ENCODE measurements at regions not wholly inside any gene's neighbourhood (a gene's known extent, or its start where the extent isn't known, plus 50 kb on each side); places are given as distances from the start of the nearest gene placed in this dataset.

- Histone ChIP-seq H3K9me3 (ENCODE audit: control insufficient read depth in 4 of 4, insufficient read depth in 3 of 4, low read length in 3 of 4) (no peaks in the 10 kb centered on the region), H3K36me3 (ENCODE audit: control insufficient read depth in 4 of 4, insufficient read depth in 4 of 4, low read length in 4 of 4) (no peaks in the 10 kb centered on the region), H3K4me3 (no peak overlapping the region), H3K4me1 (ENCODE audit: control insufficient read depth in 5 of 5, insufficient read depth in 5 of 5, low read length in 5 of 5) (no peaks in the 10 kb centered on the region), H3K27ac (ENCODE audit: low read depth in 1 of 2, low read length in 1 of 2) (no peak overlapping the region), H3K9ac (ENCODE audit: insufficient read depth in 1 of 2, low read length in 2 of 2) (no peak overlapping the region), H3K27me3 (ENCODE audit: control insufficient read depth in 3 of 3, insufficient read depth in 3 of 3, low read length in 2 of 3) (no peaks in the 10 kb centered on the region)
- DNase-seq (no peak), ATAC-seq (ENCODE audit: insufficient read depth, low FRiP score) (no peak)
- TF ChIP-seq CTCF (IDR thresholded peaks at IDR 0.05; ENCODE audit: control extremely low read depth, extremely low read depth): no peak
Observed at GRCh38 chr4:66647476-66647875, 897.8 kb downstream of the CENPC start.

GRCh38 chr4:66640233-66640990 lies 904.9 kb downstream of the CENPC start:
- TF ChIP-seq CTCF (IDR thresholded peaks at IDR 0.05; ENCODE audit: control extremely low read depth, extremely low read depth): no peak
- Histone ChIP-seq H3K27me3 (ENCODE audit: control insufficient read depth in 3 of 3, insufficient read depth in 3 of 3, low read length in 2 of 3) (no peaks in the 10 kb centered on the region), H3K4me1 (ENCODE audit: control insufficient read depth in 5 of 5, insufficient read depth in 5 of 5, low read length in 5 of 5) (no peaks in the 10 kb centered on the region), H3K4me3 (no peak overlapping the region), H3K27ac (ENCODE audit: low read depth in 1 of 2, low read length in 1 of 2) (no peak overlapping the region), H3K9ac (ENCODE audit: insufficient read depth in 1 of 2, low read length in 2 of 2) (no peak overlapping the region), H3K36me3 (ENCODE audit: control insufficient read depth in 4 of 4, insufficient read depth in 4 of 4, low read length in 4 of 4) (no peaks in the 10 kb centered on the region), H3K9me3 (ENCODE audit: control insufficient read depth in 4 of 4, insufficient read depth in 3 of 4, low read length in 3 of 4) (no peaks in the 10 kb centered on the region)
- no peak for DNase-seq
- WGBS, 2 donors: 72 to 77% methylated on average over 5 of the region's 5 CpGs
- ATAC-seq (ENCODE audit: insufficient read depth, low FRiP score): no peak

- no peaks in the 10 kb centered on the region for H3K4me1 ChIP-seq (ENCODE audit: control insufficient read depth in 5 of 5, insufficient read depth in 5 of 5, low read length in 5 of 5)
- H3K9me3 ChIP-seq (ENCODE audit: control insufficient read depth in 4 of 4, insufficient read depth in 3 of 4, low read length in 3 of 4): no peaks in the 10 kb centered on the region
- no peak for TF ChIP-seq CTCF (IDR thresholded peaks at IDR 0.05; ENCODE audit: control extremely low read depth, extremely low read depth)
- H3K36me3 ChIP-seq (ENCODE audit: control insufficient read depth in 4 of 4, insufficient read depth in 4 of 4, low read length in 4 of 4): no peaks in the 10 kb centered on the region
- DNase-seq: peak in 2 of 3 donors; percentile 0 to 15
- no peaks in the 10 kb centered on the region for H3K27me3 ChIP-seq (ENCODE audit: control insufficient read depth in 3 of 3, insufficient read depth in 3 of 3, low read length in 2 of 3)
- no peak overlapping the region for H3K9ac ChIP-seq (ENCODE audit: insufficient read depth in 1 of 2, low read length in 2 of 2)
- no peak overlapping the region for H3K4me3 ChIP-seq
- no peak overlapping the region for H3K27ac ChIP-seq (ENCODE audit: low read depth in 1 of 2, low read length in 1 of 2)
- ATAC-seq (ENCODE audit: insufficient read depth, low FRiP score): no peak
Observed at GRCh38 chr4:66639361-66639760, 905.9 kb downstream of the CENPC start.

- no peak for ATAC-seq (ENCODE audit: insufficient read depth, low FRiP score)
- Histone ChIP-seq H3K36me3 (ENCODE audit: control insufficient read depth in 4 of 4, insufficient read depth in 4 of 4, low read length in 4 of 4) (no peaks in the 10 kb centered on the region), H3K9ac (ENCODE audit: insufficient read depth in 1 of 2, low read length in 2 of 2) (no peak overlapping the region), H3K4me1 (ENCODE audit: control insufficient read depth in 5 of 5, insufficient read depth in 5 of 5, low read length in 5 of 5) (no peaks in the 10 kb centered on the region), H3K4me3 (no peak overlapping the region), H3K27ac (ENCODE audit: low read depth in 1 of 2, low read length in 1 of 2) (no peak overlapping the region), H3K27me3 (ENCODE audit: control insufficient read depth in 3 of 3, insufficient read depth in 3 of 3, low read length in 2 of 3) (no peaks in the 10 kb centered on the region), H3K9me3 (ENCODE audit: control insufficient read depth in 4 of 4, insufficient read depth in 3 of 4, low read length in 3 of 4) (peaks cover 0 to 2% (median 0%) of the 10 kb centered on the region in 4 donors)
- TF ChIP-seq CTCF (IDR thresholded peaks at IDR 0.05; ENCODE audit: control extremely low read depth, extremely low read depth): no peak
- no peak for DNase-seq
- WGBS, 2 donors: 47 to 68% methylated on average over 2 of the region's 2 CpGs
Observed at GRCh38 chr4:66636349-66636748, 909.0 kb downstream of the CENPC start.

Data from lung (tissue), 11 donors.